Esophagus muscularis mucosa (tissue), 4 donors: ENCODE measurements at regions not wholly inside any gene's neighbourhood (a gene's known extent, or its start where the extent isn't known, plus 50 kb on each side); places are given as distances from the start of the nearest gene placed in this dataset.
"Not testable (repeated sequence)": the region's sequence is repeated elsewhere in the genome, so short reads cannot be mapped to it uniquely, and the experiment has no call there.

Experiments used
- DNase-seq: peaks from one replicate; pipeline ENCODE4 v3.0.0-alpha.2; 2017; ENCODE audit errors: extremely low spot score
- H3K27ac ChIP-seq, 4 donors: fragments of 200-600 bp; sonication (generic); replicated peaks in 1 of 4; 1 replicate in 3 of 4; 2 replicates in 1 of 4; pipeline ENCODE4 v1.5.1; 2016 to 2019; ENCODE audit warnings: mild to moderate bottlenecking in 1 of 4
- H3K27me3 ChIP-seq, 4 donors: fragments of 200-600 bp; sonication (generic); one replicate each; pipeline versions ENCODE4 v1.5.1 to v1.6.0; 2016 to 2019
- H3K36me3 ChIP-seq, 4 donors: fragments of 200-600 bp; sonication (generic); one replicate each; pipeline ENCODE4 v1.5.1; 2016 to 2019
- H3K4me1 ChIP-seq, 4 donors: fragments of 200-600 bp; sonication (generic); one replicate each; pipeline ENCODE4 v1.5.1; 2016 to 2019
- H3K4me3 ChIP-seq, 4 donors: fragments of 200-600 bp; sonication (generic); 1 replicate in 2 of 4; 2 replicates in 2 of 4; pipeline ENCODE4 v1.5.1; 2016 to 2019; ENCODE audit warnings: mild to moderate bottlenecking in 4 of 4, moderate library complexity in 1 of 4
- H3K9me3 ChIP-seq, 4 donors: fragments of 200-600 bp; sonication (generic); 1 replicate in 3 of 4; 2 replicates in 1 of 4; pipeline ENCODE4 v1.5.1; 2016 to 2019
- EP300 ChIP-seq: sonication (generic); formaldehyde crosslinking; IDR thresholded peaks from one replicate; pipeline ENCODE4 v1.6.1; 2017; ENCODE audit warnings: antibody characterized with exemption
- POLR2A ChIP-seq: fragments of 450-650 bp; IDR thresholded peaks from one replicate; pipeline ENCODE4 v1.6.1; 2017; ENCODE audit warnings: antibody characterized with exemption, moderate library complexity, mild to moderate bottlenecking, low read depth
- POLR2AphosphoS5 ChIP-seq, 2 donors: sonication (generic); formaldehyde crosslinking; IDR thresholded peaks; one replicate each; pipeline ENCODE4 v1.6.1; 2017; ENCODE audit warnings: antibody characterized with exemption in 2 of 2
- WGBS: methylation state at CpG from one replicate; pipeline ENCODE4 v1.1.5; 2018; 5-methylcytosine and 5-hydroxymethylcytosine counted together
- intact Hi-C: fragments of 100-400 bp; cut with DNase I; formaldehyde crosslinking; loops from one replicate; pipeline ENCODE4 v1.15.1; 2023
- TF ChIP-seq, protein P1 (sequence below), 3 experiments: fragments of 200-600 bp in 2 of 3; fragments of 450-650 bp in 1 of 3; sonication (generic) in 2 of 3; IDR thresholded peaks; one replicate each; pipeline ENCODE4 v1.5.1; 2017 to 2019; ENCODE audit warnings: antibody characterized with exemption in 3 of 3, mild to moderate bottlenecking in 2 of 3, moderate library complexity in 1 of 3

DNA sequence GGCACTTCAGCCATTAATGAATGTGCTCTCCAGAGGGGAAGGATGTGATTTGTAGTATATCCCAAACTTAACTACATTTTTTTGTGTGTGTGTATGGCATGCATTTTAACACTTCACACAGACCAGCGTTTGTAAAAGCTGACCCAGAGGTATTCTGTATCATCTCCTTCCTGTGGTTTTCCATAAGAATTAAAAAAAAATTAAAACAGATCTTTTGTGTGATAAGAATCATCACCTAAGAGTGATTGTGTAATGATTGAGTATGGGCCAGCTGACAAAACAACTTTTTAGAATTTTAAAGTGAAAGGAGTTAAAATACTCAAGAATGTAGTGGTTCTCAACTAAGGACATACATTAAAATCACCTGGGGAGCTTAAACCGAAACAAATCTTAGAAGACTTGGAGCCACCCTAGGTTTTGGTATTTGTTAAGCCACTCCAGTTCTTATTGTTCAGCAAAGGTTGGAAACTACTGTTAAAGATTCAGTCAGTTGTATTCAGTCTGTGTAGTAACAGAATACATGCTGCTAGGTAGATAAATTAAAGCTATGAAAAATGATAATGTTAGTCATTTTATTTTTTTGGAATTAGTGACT is 120.1 kb downstream of the HAUS1 start:
- H3K4me1 ChIP-seq: peaks cover 0 to 26% (median 8%) of the 10 kb centered on the region in 4 donors
- WGBS: 68% methylated on average over 2 of the region's 2 CpGs
- H3K36me3 ChIP-seq: no peaks in the 10 kb centered on the region
- H3K4me3 ChIP-seq: no peak overlapping the region
- no peaks in the 10 kb centered on the region for H3K27me3 ChIP-seq
- DNase-seq: no peak
- H3K9me3 ChIP-seq: no peaks in the 10 kb centered on the region
- intact Hi-C loops: no loop called here
- TF ChIP-seq POLR2AphosphoS5 (IDR thresholded peaks at IDR 0.05): no peak
- TF ChIP-seq, protein P1, sequence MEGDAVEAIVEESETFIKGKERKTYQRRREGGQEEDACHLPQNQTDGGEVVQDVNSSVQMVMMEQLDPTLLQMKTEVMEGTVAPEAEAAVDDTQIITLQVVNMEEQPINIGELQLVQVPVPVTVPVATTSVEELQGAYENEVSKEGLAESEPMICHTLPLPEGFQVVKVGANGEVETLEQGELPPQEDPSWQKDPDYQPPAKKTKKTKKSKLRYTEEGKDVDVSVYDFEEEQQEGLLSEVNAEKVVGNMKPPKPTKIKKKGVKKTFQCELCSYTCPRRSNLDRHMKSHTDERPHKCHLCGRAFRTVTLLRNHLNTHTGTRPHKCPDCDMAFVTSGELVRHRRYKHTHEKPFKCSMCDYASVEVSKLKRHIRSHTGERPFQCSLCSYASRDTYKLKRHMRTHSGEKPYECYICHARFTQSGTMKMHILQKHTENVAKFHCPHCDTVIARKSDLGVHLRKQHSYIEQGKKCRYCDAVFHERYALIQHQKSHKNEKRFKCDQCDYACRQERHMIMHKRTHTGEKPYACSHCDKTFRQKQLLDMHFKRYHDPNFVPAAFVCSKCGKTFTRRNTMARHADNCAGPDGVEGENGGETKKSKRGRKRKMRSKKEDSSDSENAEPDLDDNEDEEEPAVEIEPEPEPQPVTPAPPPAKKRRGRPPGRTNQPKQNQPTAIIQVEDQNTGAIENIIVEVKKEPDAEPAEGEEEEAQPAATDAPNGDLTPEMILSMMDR (IDR thresholded peaks at IDR 0.05): no peak
- no peak for TF ChIP-seq POLR2A
- no peak for TF ChIP-seq EP300
- H3K27ac ChIP-seq: no peak overlapping the region

DNA sequence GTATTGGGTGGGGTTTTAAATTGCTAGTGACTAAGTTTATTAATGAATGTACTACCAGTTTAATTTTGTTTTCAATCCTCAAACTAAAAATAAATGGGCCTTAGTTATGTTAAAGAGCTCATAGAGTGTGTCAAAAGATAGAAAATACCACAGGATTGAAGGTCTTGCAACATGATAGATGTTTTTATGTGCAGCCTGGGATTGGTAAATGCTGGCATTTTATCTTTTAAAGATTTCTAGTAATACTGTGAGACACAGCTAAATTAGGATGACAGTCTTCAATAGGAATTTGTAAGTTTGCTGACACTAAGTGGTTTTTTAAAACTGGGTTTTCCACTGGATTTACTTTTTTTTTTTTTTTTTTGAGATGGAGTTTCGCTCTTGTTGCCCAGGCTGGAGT is 122.3 kb downstream of the HAUS1 start:
- no peak overlapping the region for H3K4me3 ChIP-seq
- H3K27ac ChIP-seq: no peak overlapping the region
- intact Hi-C loops: no loop called here
- H3K36me3 ChIP-seq: no peaks in the 10 kb centered on the region
- no peaks in the 10 kb centered on the region for H3K27me3 ChIP-seq
- no peaks in the 10 kb centered on the region for H3K9me3 ChIP-seq
- 93% methylated on average over 1 of the region's 1 CpG for WGBS
- no peak for DNase-seq
- no peak for TF ChIP-seq POLR2A
- peaks cover 0 to 30% (median 8%) of the 10 kb centered on the region in 4 donors for H3K4me1 ChIP-seq

- H3K36me3 ChIP-seq, DNase-seq, H3K27ac ChIP-seq, H3K4me1 ChIP-seq, intact Hi-C loops, H3K4me3 ChIP-seq, H3K27me3 ChIP-seq, H3K9me3 ChIP-seq: not testable (repeated sequence)
- WGBS: 96% methylated on average over 11 of the region's 11 CpGs
These were observed 125.5 kb downstream of the HAUS1 start for GRCh38 chr18:46229641-46230040.

- Histone ChIP-seq H3K27me3 (no peaks in the 10 kb centered on the region), H3K9me3 (no peaks in the 10 kb centered on the region), H3K36me3 (peaks cover 0 to 4% (median 2%) of the 10 kb centered on the region in 4 donors), H3K4me1 (peaks cover 0 to 7% (median 0%) of the 10 kb centered on the region in 4 donors), H3K4me3 (no peak overlapping the region), H3K27ac (no peak overlapping the region)
- intact Hi-C loops: no loop called here
- TF ChIP-seq POLR2A: no peak
- no peak for TF ChIP-seq EP300
- TF ChIP-seq POLR2AphosphoS5 (IDR thresholded peaks at IDR 0.05): no peak
- TF ChIP-seq, protein P1 (IDR thresholded peaks at IDR 0.05): no peak
- DNase-seq: no peak
- WGBS: 83% methylated on average over 4 of the region's 4 CpGs
These were observed 132.0 kb downstream of the HAUS1 start for GRCh38 chr18:46236156-46236555.

DNA sequence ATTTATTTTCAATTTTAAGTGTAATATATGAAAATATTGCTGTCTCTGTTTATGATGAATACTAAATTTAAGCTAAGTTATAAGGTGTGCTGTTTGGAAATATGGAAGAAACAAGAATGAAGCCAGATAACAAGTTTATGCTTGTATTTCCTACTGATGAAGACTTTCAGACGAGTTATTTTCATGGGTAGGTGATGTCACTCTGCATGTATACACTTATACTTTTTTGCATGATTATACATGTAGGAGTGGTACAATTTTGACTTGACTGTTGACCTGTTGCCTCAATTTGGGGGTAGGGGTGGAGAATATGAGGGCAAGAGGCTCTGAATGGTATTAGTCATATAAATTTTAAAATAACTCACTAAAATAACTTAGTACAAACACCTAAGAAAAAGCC is 133.7 kb downstream of the HAUS1 start:
- Histone ChIP-seq H3K27ac (no peak overlapping the region), H3K27me3 (no peaks in the 10 kb centered on the region), H3K4me1 (peaks cover 0 to 7% (median 0%) of the 10 kb centered on the region in 4 donors), H3K9me3 (no peaks in the 10 kb centered on the region), H3K36me3 (peaks cover 0 to 4% (median 2%) of the 10 kb centered on the region in 4 donors), H3K4me3 (no peak overlapping the region)
- TF ChIP-seq EP300 (no peak), POLR2A (no peak), POLR2AphosphoS5 (IDR thresholded peaks at IDR 0.05) (no peak)
- TF ChIP-seq, protein P1 (IDR thresholded peaks at IDR 0.05): no peak
- intact Hi-C loops: no loop called here
- 96% methylated on average over 1 of the region's 1 CpG for WGBS
- no peak for DNase-seq

GRCh38 chr18:46239549-46239948 is 135.4 kb downstream of the HAUS1 start:
- no peak overlapping the region for H3K27ac ChIP-seq
- TF ChIP-seq EP300: no peak
- no peak for TF ChIP-seq POLR2A
- no peak for TF ChIP-seq POLR2AphosphoS5 (IDR thresholded peaks at IDR 0.05)
- TF ChIP-seq, protein P1 (IDR thresholded peaks at IDR 0.05): no peak
- H3K9me3 ChIP-seq: no peaks in the 10 kb centered on the region
- H3K4me3 ChIP-seq: no peak overlapping the region
- H3K36me3 ChIP-seq: peaks cover 0 to 4% (median 2%) of the 10 kb centered on the region in 4 donors
- DNase-seq: no peak
- peaks cover 0 to 7% (median 0%) of the 10 kb centered on the region in 4 donors for H3K4me1 ChIP-seq
- no peaks in the 10 kb centered on the region for H3K27me3 ChIP-seq
- intact Hi-C loops: no loop called here
